ENCODE measurements at regions not wholly inside any gene's neighbourhood (a gene's known extent, or its start where the extent isn't known, plus 50 kb on each side); places are given as distances from the start of the nearest gene placed in this dataset.
A peak's percentile ranks its signal among the peaks of the same experiment; 100 is the strongest.
"Not testable (repeated sequence)": the region's sequence is repeated elsewhere in the genome, so short reads cannot be mapped to it uniquely, and the experiment has no call there.

GRCh38 chr12:54105809-54106208 is 52.2 kb downstream of the HOXC4 start:
- DNase-seq (ENCODE audit: low spot score) = not testable (repeated sequence)

- not testable (repeated sequence) for DNase-seq (ENCODE audit: low spot score)
Observed at GRCh38 chr12:54106252-54106651, 52.6 kb downstream of the HOXC4 start.

GRCh38 chr12:54106803-54107579 is 53.4 kb downstream of the HOXC4 start:
- not testable (repeated sequence) for DNase-seq (ENCODE audit: low spot score)

DNA sequence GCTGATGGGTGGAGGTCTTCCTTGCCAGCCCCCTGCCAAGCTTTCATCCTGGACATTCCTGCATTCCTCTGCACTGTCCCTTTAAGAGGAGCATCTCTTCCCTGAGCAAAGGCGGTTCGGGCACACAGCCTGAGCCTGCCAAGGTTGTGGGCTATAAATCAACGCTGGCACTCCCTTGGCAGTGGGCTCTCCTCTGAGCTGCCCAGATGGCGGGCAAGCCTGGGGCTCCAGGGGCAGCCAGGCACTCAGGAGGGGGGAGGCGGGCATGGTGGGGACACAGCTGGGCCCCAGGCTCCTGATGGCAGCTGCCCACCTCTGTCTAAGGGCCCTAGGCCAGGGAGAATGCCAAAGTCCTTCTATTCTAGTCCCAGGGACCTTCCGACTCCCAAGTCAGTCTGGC is 58.7 kb downstream of the HOXC4 start:
- not testable (repeated sequence) for DNase-seq (ENCODE audit: low spot score)

DNA sequence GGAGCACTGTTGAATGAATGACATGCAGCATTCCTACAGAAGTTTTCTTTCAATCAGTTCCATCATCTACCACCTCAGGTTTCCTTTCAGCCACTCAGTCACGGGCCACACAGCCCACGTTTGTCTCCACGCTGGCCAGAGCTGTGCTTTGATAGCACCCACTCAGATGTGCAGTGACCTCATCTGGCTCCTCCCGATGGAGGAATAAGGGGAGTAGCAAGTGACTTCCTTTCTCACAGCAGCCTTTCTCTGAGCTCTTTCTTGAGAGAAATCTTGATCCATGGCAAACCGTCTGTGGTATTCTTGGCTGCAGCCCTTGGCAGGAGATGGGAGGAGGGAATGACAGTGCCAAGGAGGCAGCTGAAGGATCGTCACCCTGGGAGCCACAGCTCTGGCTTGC is 62.4 kb downstream of the HOXC4 start:
- DNase-seq (ENCODE audit: low spot score) = peak; percentile 61

DNA sequence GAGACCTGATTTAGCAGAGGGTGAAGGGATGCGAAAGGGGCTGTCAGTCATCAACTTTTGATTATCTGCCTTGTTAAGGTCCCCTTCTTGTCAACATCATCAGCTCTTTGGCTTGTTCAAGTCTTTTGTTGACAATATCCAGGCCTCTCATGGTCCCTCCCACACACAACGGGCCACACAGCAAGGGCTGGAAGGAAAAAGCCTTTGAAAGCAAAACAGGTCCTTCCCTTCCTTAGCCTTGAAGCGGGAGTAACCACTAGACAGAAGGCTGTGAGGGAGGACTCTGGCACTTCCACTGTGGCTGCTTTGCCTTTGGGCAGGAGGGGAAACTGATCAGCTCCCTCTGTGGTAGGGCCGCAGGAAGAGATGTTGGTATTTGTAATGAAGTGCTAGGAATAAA is 63.8 kb downstream of the HOXC4 start:
- not testable (repeated sequence) for DNase-seq (ENCODE audit: low spot score)

GRCh38 chr12:54119082-54119481 is 65.4 kb downstream of the HOXC4 start:
- DNase-seq (ENCODE audit: low spot score) = not testable (repeated sequence)

DNA sequence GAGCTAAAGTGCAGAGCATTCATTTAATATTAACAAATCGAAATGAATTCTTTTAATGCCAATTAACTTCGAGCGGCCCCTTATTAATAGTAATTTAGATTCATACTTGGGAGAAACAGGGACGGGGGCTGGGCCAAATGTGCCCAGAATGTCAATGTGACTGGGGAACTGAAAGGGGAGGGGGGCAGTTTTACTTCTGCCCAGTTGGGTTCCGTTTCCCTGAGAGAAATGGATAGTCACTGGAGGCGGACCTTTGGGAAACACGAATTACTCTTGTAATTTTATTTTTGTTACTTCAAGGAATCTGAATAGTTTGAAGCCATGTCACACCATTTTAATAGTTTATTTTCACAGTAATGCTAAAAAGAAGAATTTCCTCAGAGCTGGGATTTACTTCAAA is 64.8 kb downstream of the SMUG1 start:
- not testable (repeated sequence) for DNase-seq (ENCODE audit: low spot score)

- not testable (repeated sequence) for DNase-seq (ENCODE audit: low spot score)
Observed at GRCh38 chr12:54125708-54126028, 63.1 kb downstream of the SMUG1 start.

DNA sequence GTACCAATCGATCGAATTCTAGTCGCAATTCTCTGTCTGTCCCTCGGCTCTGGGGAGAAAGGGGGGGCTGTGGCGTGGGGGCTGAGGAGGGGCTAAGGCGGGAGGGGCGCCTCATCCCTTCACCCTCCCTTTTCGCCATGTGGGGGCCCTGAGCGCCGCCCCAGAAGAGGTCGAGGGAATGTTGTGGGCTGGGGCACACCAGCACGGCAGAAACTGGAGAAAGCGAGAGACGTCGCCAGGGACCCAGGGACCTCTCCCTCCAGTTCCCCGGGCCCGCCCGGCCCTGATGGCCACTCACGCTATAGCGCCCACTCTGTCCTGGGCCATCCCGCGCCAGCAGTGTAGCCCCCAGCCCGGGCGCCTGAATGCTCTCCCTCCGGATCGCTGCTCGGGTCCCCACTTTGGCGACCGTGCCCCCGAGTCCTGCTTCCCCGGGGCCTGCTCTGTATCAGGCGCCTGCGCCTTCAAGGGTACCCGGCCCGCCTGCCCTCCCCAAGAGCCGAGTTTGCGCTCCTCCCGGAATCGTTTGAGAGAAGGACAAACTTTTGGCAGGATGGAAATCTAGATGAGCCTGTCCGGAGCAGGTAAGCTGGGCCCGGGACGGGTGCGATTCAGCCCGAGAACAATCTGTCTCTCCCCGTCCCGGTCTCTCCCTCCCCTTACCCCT is 62.6 kb downstream of the SMUG1 start:
- DNase-seq (ENCODE audit: low spot score) = peak; percentile 63

DNA sequence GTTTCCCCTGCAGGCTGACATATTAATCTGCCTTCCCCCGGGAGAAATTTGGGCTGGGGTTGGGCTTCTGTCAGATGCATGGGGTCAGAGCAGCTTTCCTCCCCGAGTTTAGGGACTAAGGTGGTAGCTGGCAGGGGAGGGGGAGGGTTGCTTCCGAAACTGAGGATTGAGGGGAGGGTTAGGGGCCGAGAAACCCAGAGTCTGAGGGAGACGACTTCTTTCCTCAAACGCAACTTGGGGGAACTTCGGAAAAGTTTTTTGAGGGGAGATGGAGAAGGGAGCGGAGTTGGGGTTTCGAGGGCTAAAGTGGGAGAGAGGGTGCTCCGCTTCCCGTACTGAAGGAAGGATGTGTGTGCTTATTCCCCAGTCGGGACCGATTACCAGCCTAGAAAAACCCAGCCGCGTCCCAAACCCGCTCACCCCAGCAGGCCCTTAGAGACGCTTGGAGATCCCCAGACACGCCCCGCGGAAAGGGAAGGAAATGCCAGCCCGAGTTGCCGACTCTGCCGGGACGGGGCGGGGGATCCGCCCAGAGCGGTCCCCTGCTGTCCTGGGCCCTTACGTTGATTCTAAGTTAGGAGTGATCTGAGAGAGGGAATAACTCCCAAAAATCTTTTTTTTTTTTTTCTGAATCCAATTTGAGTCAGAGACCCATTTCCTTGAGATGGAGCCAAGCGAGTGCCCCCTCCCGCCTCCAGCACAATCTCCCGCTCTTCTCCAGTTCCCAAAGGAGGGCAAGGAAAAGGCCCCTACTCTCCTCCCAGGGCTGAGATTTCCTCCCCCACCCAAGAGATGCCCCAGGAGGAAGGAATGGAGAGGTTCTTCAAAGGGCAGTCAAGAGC is 61.9 kb downstream of the SMUG1 start:
- DNase-seq (ENCODE audit: low spot score) = peak; percentile 84

- DNase-seq (ENCODE audit: low spot score) = no peak
Observed at GRCh38 chr12:54127538-54128259, 61.1 kb downstream of the SMUG1 start.

DNA sequence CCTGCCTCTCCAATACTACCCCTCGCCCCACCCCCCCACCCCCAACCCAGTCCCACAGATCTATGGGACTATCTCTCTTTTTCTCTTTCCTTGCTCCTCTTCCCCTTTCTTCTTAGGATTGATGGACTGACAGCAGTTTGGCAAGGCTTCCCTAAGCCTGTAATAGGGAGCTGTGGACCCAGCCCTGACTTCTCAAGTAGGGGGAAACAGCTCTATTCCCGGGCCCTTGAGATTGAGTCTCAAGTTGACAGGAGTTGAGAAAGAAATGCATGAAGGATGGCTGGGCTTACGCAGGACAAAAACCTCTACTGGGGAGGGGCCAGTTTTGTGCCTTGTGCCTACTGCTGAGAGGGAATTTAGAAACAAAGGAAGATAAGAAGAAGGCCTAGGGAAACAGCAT is 60.4 kb downstream of the SMUG1 start:
- no peak for DNase-seq (ENCODE audit: low spot score)

DNA sequence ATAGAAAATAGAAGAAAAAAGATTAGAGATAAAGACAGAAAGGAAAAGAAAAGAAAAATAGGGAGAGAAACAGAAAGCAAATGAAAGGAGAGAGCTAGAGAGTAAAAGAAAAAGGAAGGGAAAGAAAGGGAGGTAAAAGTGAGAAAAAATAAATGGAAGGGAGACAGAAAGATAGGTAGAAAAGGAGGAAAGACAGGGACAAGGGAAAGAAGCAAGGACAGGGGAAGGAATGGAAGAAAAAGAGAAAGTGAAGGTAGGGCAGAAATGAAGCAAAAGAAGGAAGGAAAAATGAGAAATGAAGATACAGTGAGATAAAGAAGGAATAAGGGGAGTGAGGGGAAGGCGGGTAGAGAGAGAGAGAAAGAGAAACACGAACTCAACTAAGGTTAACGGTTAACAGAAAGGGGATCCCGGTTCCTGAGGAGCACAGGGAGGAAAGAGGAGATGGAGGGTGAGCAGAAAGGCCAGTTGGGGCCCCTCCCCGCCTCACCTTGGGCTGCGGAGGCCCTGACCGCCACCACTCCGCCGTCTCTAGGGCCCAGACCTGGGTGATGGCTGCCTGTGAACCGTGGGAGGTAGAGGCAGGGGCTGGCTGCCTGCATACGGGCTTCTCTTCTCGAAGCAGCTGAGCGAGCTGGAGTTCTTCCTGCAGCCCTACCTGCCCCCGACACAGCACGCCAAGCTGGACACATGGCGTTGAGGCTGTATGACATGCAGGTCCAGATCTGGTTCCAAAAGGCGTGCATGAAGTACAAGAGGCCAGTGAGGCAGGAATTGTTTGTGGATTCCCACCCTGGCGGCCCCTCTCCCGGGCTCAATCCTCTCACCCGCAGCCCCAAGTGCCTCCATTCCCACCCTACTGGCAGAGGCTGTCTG is 59.5 kb downstream of the SMUG1 start:
- DNase-seq (ENCODE audit: low spot score) = no peak
